ENCODE measurements at regions not wholly inside any gene's neighbourhood (a gene's known extent, or its start where the extent isn't known, plus 50 kb on each side); places are given as distances from the start of the nearest gene placed in this dataset.

DNA sequence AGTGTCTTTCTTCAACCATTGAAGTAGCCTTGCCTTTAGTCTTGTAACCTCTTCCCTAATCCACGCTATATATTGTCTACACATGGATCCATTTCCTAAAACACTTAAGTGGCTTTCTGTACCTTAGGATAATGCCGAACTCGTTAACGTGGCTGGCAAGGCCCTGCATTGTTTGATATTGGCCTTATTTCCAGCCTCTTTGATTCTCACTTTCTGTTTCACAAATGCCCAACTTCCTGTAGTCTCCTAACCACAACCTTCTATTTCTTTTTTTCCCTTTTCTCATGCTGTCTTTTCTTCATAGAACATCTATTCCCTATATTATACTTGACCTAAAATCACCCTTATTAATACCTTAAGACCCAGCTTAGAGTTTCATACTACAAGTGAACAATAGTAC lies 536.0 kb downstream of the LMO4 start:
- Histone ChIP-seq H3K27me3 (ENCODE audit: insufficient read depth, low read length) (no peaks in the 10 kb centered on the region), H3K9me3 (ENCODE audit: control insufficient read depth in 1 of 2, low read length in 2 of 2) (no peaks in the 10 kb centered on the region), H3K4me3 (ENCODE audit: low read length in 2 of 2) (no peak overlapping the region), H3K27ac (ENCODE audit: low read depth, low read length) (no peak overlapping the region), H3K4me1 (ENCODE audit: insufficient read depth, low read length) (no peaks in the 10 kb centered on the region), H3K36me3 (ENCODE audit: insufficient read depth, low read length) (no peaks in the 10 kb centered on the region)
- CTCF ChIA-PET (ENCODE audit: partially characterized antibody): no interaction called here
- Mint-ChIP-seq H3K27me3 (peaks cover 1 to 4% of the 10 kb centered on the region in 2 donors), H3K4me1 (peaks cover 4 to 6% (median 4%) of the 10 kb centered on the region in 4 donors), H3K4me3 (peak overlapping the region in 4 of 8 donors; percentile 1 to 67 (median 30)), H3K36me3 (peaks cover 0 to 3% of the 10 kb centered on the region in 2 donors), H3K9me3 (peaks cover 2 to 10% (median 5%) of the 10 kb centered on the region in 8 donors), H3K27ac (peak overlapping the region in 2 of 7 donors; percentile 17 to 65)
- POLR2A ChIA-PET (ENCODE audit: partially characterized antibody): no interaction called here
- intact Hi-C loops (cut with micrococcal nuclease): no loop called here
- no peak for DNase-seq

DNA sequence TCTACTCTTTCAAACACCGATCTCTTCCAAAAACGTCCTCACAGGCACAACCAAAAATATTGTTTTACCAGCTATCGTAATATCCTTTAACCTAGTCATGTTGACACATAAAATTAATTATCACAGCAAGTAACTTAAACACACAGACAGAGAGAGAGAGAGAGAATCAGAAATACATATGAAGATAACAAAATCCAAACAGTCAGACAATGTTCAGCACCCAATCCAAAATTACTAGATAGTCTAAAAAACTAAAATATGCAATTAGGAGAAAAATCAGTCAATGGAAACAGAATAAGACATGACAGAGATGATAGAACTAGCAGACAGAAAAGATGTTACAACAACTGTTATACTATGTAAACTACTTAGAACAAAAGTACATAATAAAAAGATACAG lies 537.7 kb downstream of the LMO4 start:
- ChIA-PET POLR2A (ENCODE audit: partially characterized antibody) (no interaction called here), CTCF (ENCODE audit: partially characterized antibody) (no interaction called here)
- Histone ChIP-seq H3K36me3 (ENCODE audit: insufficient read depth, low read length) (no peaks in the 10 kb centered on the region), H3K9me3 (ENCODE audit: control insufficient read depth in 1 of 2, low read length in 2 of 2) (no peaks in the 10 kb centered on the region), H3K4me3 (ENCODE audit: low read length in 2 of 2) (no peak overlapping the region), H3K27me3 (ENCODE audit: insufficient read depth, low read length) (no peaks in the 10 kb centered on the region), H3K27ac (ENCODE audit: low read depth, low read length) (no peak overlapping the region), H3K4me1 (ENCODE audit: insufficient read depth, low read length) (no peaks in the 10 kb centered on the region)
- Mint-ChIP-seq H3K4me1 (peaks cover 4 to 6% (median 4%) of the 10 kb centered on the region in 4 donors), H3K9me3 (peaks cover 2 to 10% (median 5%) of the 10 kb centered on the region in 8 donors), H3K36me3 (peaks cover 0 to 3% of the 10 kb centered on the region in 2 donors), H3K27me3 (peaks cover 1 to 4% of the 10 kb centered on the region in 2 donors), H3K27ac (no peak overlapping the region), H3K4me3 (no peak overlapping the region)
- intact Hi-C loops (cut with micrococcal nuclease): no loop called here
- no peak for DNase-seq

DNA sequence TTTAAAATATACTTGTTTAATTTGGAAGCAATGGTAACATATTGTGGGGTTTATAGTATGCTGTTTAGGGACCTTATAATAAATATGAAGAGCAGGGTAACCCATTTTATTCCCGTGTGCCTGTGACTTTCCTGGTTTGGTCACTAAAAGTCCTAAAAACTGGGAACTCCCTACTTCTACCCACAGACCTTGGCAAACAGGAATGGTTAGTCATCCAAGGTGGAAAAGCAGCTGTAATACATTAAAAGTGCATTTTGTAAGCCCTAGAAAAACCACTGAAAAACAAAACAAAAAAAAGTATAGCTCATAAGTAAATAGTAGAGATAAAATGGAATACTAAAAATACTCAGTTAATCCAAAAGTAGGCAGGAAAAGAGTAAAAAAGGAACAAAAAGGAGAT lies 538.9 kb downstream of the LMO4 start:
- Histone ChIP-seq H3K27ac (ENCODE audit: low read depth, low read length) (no peak overlapping the region), H3K27me3 (ENCODE audit: insufficient read depth, low read length) (no peaks in the 10 kb centered on the region), H3K4me1 (ENCODE audit: insufficient read depth, low read length) (no peaks in the 10 kb centered on the region), H3K36me3 (ENCODE audit: insufficient read depth, low read length) (no peaks in the 10 kb centered on the region), H3K4me3 (ENCODE audit: low read length in 2 of 2) (no peak overlapping the region), H3K9me3 (ENCODE audit: control insufficient read depth in 1 of 2, low read length in 2 of 2) (no peaks in the 10 kb centered on the region)
- Mint-ChIP-seq H3K36me3 (peaks cover 0 to 3% of the 10 kb centered on the region in 2 donors), H3K27ac (no peak overlapping the region), H3K4me1 (peaks cover 4 to 6% (median 4%) of the 10 kb centered on the region in 4 donors), H3K9me3 (peaks cover 2 to 10% (median 5%) of the 10 kb centered on the region in 8 donors), H3K4me3 (no peak overlapping the region), H3K27me3 (peaks cover 1 to 4% of the 10 kb centered on the region in 2 donors)
- intact Hi-C loops (cut with micrococcal nuclease): no loop called here
- ChIA-PET CTCF (ENCODE audit: partially characterized antibody) (no interaction called here), POLR2A (ENCODE audit: partially characterized antibody) (no interaction called here)
- DNase-seq: no peak

DNA sequence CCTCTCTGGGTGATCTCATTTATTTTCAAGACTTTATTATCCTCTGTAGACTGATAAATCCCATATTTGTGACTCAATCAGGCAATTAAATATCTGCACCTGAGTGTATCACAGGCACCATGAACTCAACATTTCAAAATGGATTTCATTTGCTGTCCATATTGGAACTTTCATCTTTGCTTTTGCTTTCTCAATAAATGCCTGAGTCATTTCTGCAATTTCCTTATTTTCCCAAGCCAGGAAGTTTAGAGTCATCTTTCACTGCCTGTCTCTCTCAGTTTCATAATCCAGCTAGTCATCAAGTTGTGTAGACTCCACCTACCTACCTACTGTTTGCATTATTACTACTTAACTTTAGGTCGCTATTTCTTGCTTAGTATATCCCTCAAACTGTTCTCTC lies 540.9 kb downstream of the LMO4 start:
- CTCF ChIA-PET (ENCODE audit: partially characterized antibody): no interaction called here
- DNase-seq: no peak
- intact Hi-C loops (cut with micrococcal nuclease): no loop called here
- H3K4me3 Mint-ChIP-seq: no peak overlapping the region
- H3K27me3 Mint-ChIP-seq: peaks cover 1 to 4% of the 10 kb centered on the region in 2 donors
- no peaks in the 10 kb centered on the region for H3K4me1 ChIP-seq (ENCODE audit: insufficient read depth, low read length)
- H3K4me3 ChIP-seq (ENCODE audit: low read length in 2 of 2): no peak overlapping the region
- H3K9me3 Mint-ChIP-seq: peaks cover 2 to 10% (median 5%) of the 10 kb centered on the region in 8 donors
- H3K36me3 Mint-ChIP-seq: peaks cover 0 to 3% of the 10 kb centered on the region in 2 donors
- no peaks in the 10 kb centered on the region for H3K36me3 ChIP-seq (ENCODE audit: insufficient read depth, low read length)
- H3K27ac ChIP-seq (ENCODE audit: low read depth, low read length): no peak overlapping the region
- no peaks in the 10 kb centered on the region for H3K27me3 ChIP-seq (ENCODE audit: insufficient read depth, low read length)
- POLR2A ChIA-PET (ENCODE audit: partially characterized antibody): no interaction called here
- no peak overlapping the region for H3K27ac Mint-ChIP-seq
- peaks cover 3 to 5% (median 4%) of the 10 kb centered on the region in 4 donors for H3K4me1 Mint-ChIP-seq
- H3K9me3 ChIP-seq (ENCODE audit: control insufficient read depth in 1 of 2, low read length in 2 of 2): no peaks in the 10 kb centered on the region

DNA sequence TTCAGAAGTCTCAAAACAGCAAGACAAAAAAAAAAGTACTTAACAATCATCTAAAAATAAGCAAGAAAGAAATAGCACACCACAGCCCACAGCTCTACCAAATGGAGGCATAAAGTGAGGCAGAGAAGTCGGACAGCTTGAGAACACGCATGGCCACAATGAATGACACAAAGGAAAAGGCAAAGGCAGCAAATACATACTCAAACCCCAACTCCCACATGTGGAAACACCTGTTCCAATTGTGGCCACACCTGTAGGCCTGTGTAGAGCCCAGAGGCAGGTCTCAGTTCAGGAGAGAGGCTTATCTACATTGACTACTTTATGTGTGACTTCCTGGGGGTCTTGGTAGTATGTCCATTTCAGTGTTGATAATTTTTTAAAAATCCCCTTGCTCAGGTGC lies 543.5 kb downstream of the LMO4 start:
- Histone ChIP-seq H3K36me3 (ENCODE audit: insufficient read depth, low read length) (no peaks in the 10 kb centered on the region), H3K9me3 (ENCODE audit: control insufficient read depth in 1 of 2, low read length in 2 of 2) (no peaks in the 10 kb centered on the region), H3K4me1 (ENCODE audit: insufficient read depth, low read length) (no peaks in the 10 kb centered on the region), H3K4me3 (ENCODE audit: low read length in 2 of 2) (no peak overlapping the region), H3K27ac (ENCODE audit: low read depth, low read length) (no peak overlapping the region), H3K27me3 (ENCODE audit: insufficient read depth, low read length) (no peaks in the 10 kb centered on the region)
- POLR2A ChIA-PET (ENCODE audit: partially characterized antibody): no interaction called here
- Mint-ChIP-seq H3K27me3 (no peaks in the 10 kb centered on the region), H3K9me3 (no peaks in the 10 kb centered on the region), H3K4me1 (no peaks in the 10 kb centered on the region), H3K27ac (no peak overlapping the region), H3K4me3 (no peak overlapping the region), H3K36me3 (no peaks in the 10 kb centered on the region)
- intact Hi-C loops (cut with micrococcal nuclease): no loop called here
- no peak for DNase-seq
- CTCF ChIA-PET (ENCODE audit: partially characterized antibody): no interaction called here

DNA sequence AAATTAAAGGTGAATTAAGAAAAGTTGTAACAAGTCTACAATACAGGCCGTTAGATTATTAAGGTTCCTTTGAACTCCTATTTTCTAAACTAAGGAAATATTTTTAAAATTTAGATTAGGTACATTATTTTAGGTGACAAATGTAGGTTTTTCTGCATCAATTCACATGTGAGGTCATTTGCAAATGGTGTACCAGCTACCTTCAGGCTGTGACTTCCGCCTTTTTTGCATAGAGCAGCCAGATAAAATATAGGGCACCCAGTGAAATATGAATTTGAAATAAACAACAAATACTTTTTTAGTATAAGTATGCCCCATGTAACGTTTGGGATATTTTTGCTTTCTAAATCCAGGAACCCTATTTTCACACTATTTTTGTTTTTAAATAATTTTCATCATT lies 544.0 kb downstream of the LMO4 start:
- Mint-ChIP-seq H3K27me3 (no peaks in the 10 kb centered on the region), H3K36me3 (no peaks in the 10 kb centered on the region), H3K4me1 (no peaks in the 10 kb centered on the region), H3K4me3 (no peak overlapping the region), H3K9me3 (no peaks in the 10 kb centered on the region), H3K27ac (no peak overlapping the region)
- intact Hi-C loops (cut with micrococcal nuclease): no loop called here
- H3K36me3 ChIP-seq (ENCODE audit: insufficient read depth, low read length): no peaks in the 10 kb centered on the region
- no peak overlapping the region for H3K27ac ChIP-seq (ENCODE audit: low read depth, low read length)
- H3K9me3 ChIP-seq (ENCODE audit: control insufficient read depth in 1 of 2, low read length in 2 of 2): no peaks in the 10 kb centered on the region
- POLR2A ChIA-PET (ENCODE audit: partially characterized antibody): no interaction called here
- H3K4me1 ChIP-seq (ENCODE audit: insufficient read depth, low read length): no peaks in the 10 kb centered on the region
- DNase-seq: no peak
- H3K27me3 ChIP-seq (ENCODE audit: insufficient read depth, low read length): no peaks in the 10 kb centered on the region
- CTCF ChIA-PET (ENCODE audit: partially characterized antibody): no interaction called here
- H3K4me3 ChIP-seq (ENCODE audit: low read length in 2 of 2): no peak overlapping the region

DNA sequence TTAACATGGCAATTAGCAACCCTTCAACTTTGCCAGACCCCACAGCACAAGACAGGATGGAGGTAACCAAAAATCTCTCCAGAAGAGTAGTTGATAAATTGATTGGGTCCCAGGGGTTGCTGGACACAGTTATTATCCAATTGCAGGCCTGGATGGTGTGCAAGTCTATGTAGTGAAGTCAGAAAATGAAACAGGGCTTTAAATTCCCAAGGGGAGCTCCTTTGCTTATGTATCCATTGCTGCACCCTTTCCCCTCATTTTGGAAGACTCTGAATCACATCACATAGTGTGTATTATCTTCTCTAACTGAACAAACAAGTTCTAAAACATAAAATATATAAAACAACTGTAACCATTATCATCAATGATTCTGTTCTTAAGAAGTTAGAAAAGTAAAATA lies 550.2 kb downstream of the LMO4 start:
- Mint-ChIP-seq H3K36me3 (no peaks in the 10 kb centered on the region), H3K27me3 (peaks cover 2% of the 10 kb centered on the region in 2 donors)
- H3K4me3 ChIP-seq (ENCODE audit: low read length in 2 of 2): no peak overlapping the region

More for the DNA sequence above, 550.2 kb downstream of the LMO4 start:
- Histone ChIP-seq H3K9me3 (ENCODE audit: control insufficient read depth in 1 of 2, low read length in 2 of 2) (no peaks in the 10 kb centered on the region), H3K4me1 (ENCODE audit: insufficient read depth, low read length) (no peaks in the 10 kb centered on the region), H3K27me3 (ENCODE audit: insufficient read depth, low read length) (no peaks in the 10 kb centered on the region), H3K27ac (ENCODE audit: low read depth, low read length) (no peak overlapping the region), H3K36me3 (ENCODE audit: insufficient read depth, low read length) (no peaks in the 10 kb centered on the region)
- H3K9me3 Mint-ChIP-seq: no peaks in the 10 kb centered on the region
- H3K4me3 Mint-ChIP-seq: no peak overlapping the region
- ChIA-PET CTCF (ENCODE audit: partially characterized antibody) (no interaction called here), POLR2A (ENCODE audit: partially characterized antibody) (no interaction called here)
- no peak for DNase-seq
- intact Hi-C loops (cut with micrococcal nuclease): no loop called here
- H3K27ac Mint-ChIP-seq: no peak overlapping the region
- no peaks in the 10 kb centered on the region for H3K4me1 Mint-ChIP-seq

All from CD4-positive, alpha-beta memory T cell (primary cell).